ENCODE measurements at regions not wholly inside any gene's neighbourhood (a gene's known extent, or its start where the extent isn't known, plus 50 kb on each side); places are given as distances from the start of the nearest gene placed in this dataset.
A peak's percentile ranks its signal among the peaks of the same experiment; 100 is the strongest.

DNA sequence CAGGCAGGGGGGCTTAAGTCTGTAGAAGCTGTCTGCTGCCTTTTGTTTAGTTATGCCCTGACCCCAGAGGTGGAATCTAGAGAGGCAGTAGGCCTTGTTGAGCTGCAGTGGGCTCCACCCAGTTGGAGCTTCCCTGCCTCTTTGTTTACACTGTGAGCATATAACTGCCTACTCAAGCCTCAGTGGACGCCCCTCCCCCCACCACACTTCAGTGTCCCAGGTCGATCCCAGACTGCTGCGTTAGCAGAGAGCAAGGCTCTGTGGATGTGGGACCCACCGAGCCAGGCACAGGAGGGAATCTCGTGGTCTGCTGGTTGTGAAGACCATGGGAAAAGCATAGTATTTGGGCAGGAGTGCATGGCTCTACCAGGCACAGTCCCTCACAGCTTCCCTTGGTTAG is 446.8 kb upstream of the RARB start:
- no peaks in the 10 kb centered on the region for H3K27me3 ChIP-seq
- H3K4me3 ChIP-seq = no peak overlapping the region
- H3K27ac ChIP-seq = no peak overlapping the region
- no peaks in the 10 kb centered on the region for H3K36me3 ChIP-seq
- H3K9me3 ChIP-seq (replicated peaks) = no peaks in the 10 kb centered on the region; the same call in none of the 2 replicates
- no peaks in the 10 kb centered on the region for H3K4me1 ChIP-seq
- DNase-seq = no peak

DNA sequence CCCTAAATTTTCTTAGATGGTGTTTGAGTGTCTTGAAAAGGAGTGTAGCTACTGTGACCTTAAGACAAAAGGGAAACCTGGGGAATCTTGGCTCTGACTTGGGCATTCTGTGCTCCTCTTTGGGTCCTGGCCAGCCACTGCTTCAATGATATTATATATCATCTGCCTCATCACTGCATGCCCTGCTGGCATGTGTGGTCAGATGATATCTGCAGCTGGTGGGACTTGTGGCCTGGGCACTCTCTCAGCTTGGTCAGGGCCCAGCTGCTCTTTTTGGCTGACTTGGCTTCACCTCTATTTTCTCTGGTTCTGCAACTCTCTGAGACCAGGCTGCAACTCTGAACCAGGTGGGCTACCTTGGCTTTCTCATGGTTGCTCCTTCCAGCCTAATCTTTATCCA is 446.1 kb upstream of the RARB start:
- H3K4me3 ChIP-seq = no peak overlapping the region
- DNase-seq = peak in 1 of 2 experiments; percentile 19
- H3K9me3 ChIP-seq (replicated peaks) = no peaks in the 10 kb centered on the region; the same call in none of the 2 replicates
- H3K27me3 ChIP-seq = no peaks in the 10 kb centered on the region
- no peaks in the 10 kb centered on the region for H3K4me1 ChIP-seq
- H3K27ac ChIP-seq = no peak overlapping the region
- no peaks in the 10 kb centered on the region for H3K36me3 ChIP-seq

DNA sequence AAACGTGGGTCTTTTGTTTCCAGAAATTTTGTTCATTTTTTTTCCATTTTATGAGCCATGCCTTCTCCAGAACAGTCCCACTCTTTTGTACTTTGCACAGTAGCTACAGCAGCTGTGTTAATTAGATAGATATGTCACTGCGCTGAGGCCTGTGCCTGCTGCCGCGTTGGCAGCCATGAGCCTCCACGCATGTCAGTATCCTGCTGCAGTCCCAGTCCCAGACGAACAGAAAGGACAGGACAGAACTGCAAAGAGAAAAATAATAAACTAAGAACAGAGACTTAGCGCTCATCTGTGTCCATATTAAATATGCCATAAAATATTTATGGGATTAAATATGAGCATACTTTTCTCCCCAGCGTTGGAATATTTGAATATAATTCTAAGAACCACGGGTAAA is 442.4 kb upstream of the RARB start:
- Histone ChIP-seq H3K36me3 (no peaks in the 10 kb centered on the region), H3K4me1 (no peaks in the 10 kb centered on the region), H3K27me3 (no peaks in the 10 kb centered on the region), H3K9me3 (replicated peaks) (no peaks in the 10 kb centered on the region; the same call in 1 of the 2 replicates), H3K4me3 (no peak overlapping the region), H3K27ac (no peak overlapping the region)
- no peak for DNase-seq

DNA sequence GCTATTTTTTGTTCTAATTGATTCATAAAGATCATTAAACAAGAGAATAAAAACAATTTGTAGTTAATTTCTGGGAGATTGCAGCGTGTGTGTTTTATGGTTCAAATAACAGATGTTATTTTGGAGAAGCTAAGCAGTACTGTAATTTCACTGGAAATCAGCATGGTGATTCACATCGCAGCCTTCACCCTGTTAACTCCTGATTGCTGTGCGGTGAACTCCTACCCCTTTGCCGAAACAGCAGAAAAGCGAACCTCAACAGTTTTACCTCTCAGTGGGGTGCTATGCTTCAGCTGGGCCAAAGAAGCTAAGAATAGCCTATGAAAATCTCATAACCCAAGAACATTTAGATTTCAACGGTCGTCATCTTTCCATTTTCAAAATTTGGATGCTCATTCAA is 441.5 kb upstream of the RARB start:
- Histone ChIP-seq H3K27me3 (no peaks in the 10 kb centered on the region), H3K27ac (no peak overlapping the region), H3K4me3 (no peak overlapping the region), H3K9me3 (replicated peaks) (no peaks in the 10 kb centered on the region; the same call in 1 of the 2 replicates), H3K4me1 (no peaks in the 10 kb centered on the region), H3K36me3 (no peaks in the 10 kb centered on the region)
- no peak for DNase-seq

DNA sequence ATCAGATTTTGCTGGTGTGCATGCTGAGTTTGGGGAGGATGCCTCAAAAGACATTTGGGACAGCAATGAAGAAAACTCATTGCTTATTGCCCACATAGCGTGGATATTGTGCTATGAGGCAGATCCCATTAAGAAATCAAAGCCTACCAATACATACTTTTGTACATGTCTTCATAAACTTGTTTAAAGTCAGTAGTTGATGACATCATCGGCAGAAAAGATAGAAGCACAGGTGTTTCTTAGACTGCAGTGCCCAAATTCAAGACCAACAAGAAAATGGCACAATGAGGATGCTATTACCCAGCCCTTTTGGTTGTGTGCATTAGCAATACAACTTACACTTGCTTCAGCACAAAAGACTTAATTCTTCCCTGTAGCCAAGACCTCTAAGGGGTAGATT is 428.7 kb upstream of the RARB start:
- no peak overlapping the region for H3K4me3 ChIP-seq
- peaks cover 5% of the 10 kb centered on the region; the same call in 1 of the 2 replicates for H3K27me3 ChIP-seq
- no peaks in the 10 kb centered on the region for H3K36me3 ChIP-seq
- no peak overlapping the region for H3K27ac ChIP-seq
- no peaks in the 10 kb centered on the region for H3K9me3 ChIP-seq (replicated peaks)
- DNase-seq = no peak
- no peaks in the 10 kb centered on the region for H3K4me1 ChIP-seq

DNA sequence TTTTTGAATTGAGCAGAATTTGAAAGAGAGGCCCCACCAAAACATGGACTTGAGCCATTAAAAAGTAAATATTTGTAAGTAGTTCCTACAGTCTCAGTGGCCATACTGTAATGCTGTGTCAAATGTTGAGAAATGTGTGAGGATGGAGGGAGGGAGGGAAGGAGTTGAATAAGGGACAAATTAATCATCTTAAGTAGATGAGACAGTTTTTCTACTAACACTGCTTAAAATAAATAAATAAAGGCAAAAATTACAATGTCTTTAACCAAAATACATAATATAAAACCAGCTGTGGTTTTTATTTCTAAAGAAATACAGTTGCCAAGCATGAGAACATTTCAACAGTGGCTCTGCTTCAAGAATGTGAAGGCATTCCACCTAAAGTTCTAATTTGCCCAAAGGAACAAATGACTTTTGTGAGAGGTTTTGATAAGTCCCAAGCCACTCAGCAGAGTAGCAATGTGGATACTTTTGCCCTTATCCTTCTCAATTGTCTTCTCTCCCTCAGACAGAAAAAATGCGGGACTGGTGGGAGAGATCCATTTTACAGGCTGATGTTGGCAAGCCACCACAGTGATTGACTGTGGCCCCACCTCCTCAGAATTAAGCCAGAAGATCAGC is 427.0 kb upstream of the RARB start:
- H3K27ac ChIP-seq = no peak overlapping the region
- peaks cover 3% of the 10 kb centered on the region; the same call in 1 of the 2 replicates for H3K27me3 ChIP-seq
- no peak for DNase-seq

DNA sequence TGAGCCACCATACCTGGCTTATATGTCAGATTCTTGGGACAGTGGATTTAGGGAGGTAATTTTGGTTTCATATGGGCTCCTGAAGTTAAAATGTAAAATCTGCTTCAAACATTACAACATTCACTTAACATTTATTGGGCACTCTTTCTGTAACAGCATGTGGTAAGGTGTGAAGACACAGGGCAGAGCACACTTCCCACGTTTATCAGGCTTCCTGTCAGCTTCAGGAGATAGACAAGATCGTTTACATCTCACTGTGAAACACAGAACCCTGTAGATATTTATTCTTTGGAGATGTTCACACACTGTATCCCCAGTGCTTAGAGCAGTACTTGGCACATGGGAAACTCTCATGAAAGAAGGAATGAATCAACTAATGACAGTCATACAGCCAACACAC is 426.0 kb upstream of the RARB start:
- H3K27ac ChIP-seq = no peak overlapping the region
- no peaks in the 10 kb centered on the region for H3K4me1 ChIP-seq
- no peak for DNase-seq
- H3K9me3 ChIP-seq (replicated peaks) = no peaks in the 10 kb centered on the region
- H3K36me3 ChIP-seq = no peaks in the 10 kb centered on the region
- H3K27me3 ChIP-seq = peaks cover 3% of the 10 kb centered on the region; the same call in 1 of the 2 replicates
- H3K4me3 ChIP-seq = no peak overlapping the region

More for the DNA sequence above, 427.0 kb upstream of the RARB start:
- H3K9me3 ChIP-seq (replicated peaks) = no peaks in the 10 kb centered on the region
- no peaks in the 10 kb centered on the region for H3K36me3 ChIP-seq
- no peaks in the 10 kb centered on the region for H3K4me1 ChIP-seq
- no peak overlapping the region for H3K4me3 ChIP-seq

DNA sequence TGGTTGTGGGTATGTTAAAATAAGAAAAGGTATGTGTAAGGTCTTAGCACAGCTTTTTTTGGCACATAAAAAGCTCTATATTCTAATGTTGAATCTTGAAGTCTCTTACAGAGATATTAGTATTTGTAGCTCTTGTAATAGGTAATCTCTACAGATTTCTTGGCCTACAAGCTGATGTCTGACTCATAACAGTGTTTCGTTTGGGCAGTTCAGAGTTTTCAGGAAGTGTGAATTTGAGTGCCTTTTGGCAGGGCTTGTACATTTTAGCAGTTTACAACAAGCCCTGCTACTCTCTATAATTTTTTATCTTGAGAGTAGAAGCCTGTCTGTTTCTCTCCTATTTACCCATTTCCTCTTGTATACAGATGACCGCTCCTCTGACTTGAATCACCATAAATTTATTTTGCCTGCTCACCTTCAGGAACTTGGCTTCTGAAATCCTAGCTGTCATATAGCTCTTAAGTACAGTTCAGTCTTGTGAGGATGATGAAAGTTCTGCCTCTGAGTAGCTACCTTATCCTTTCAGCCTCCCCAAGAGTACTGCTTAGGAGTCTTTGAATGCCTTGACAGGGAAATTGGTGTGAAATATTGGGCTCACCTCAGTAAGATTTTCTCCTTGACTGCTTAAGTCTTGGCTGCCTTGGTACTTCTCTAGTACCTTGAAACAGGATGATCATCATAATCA is 419.9 kb upstream of the RARB start:
- Histone ChIP-seq H3K4me1 (no peaks in the 10 kb centered on the region), H3K36me3 (no peaks in the 10 kb centered on the region), H3K27me3 (no peaks in the 10 kb centered on the region; the same call in none of the 2 replicates), H3K27ac (no peak overlapping the region), H3K9me3 (replicated peaks) (no peaks in the 10 kb centered on the region), H3K4me3 (no peak overlapping the region)
- no peak for DNase-seq

DNA sequence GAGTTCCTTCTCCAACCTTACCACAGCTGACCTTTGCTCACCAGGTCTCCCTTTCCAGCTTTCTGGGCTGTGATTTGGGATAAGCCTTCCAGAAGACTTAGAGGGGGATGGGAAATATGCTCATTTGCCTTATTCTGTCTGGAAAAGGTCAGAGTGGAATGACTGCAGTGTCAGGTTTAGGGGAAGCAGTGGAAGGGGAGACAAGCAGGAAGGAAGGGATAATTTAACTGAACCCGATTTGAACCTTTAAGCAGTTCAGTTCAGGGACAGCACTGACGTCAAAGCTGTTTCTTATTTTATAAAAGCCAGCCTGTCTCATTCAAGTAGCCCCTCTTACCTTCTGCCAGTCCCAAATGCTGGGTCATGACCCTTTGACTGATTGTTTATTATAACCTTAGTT is 418.4 kb upstream of the RARB start:
- Histone ChIP-seq H3K4me1 (no peaks in the 10 kb centered on the region), H3K4me3 (no peak overlapping the region), H3K36me3 (no peaks in the 10 kb centered on the region), H3K9me3 (replicated peaks) (no peaks in the 10 kb centered on the region), H3K27ac (no peak overlapping the region), H3K27me3 (peaks cover 3% of the 10 kb centered on the region)
- DNase-seq = no peak

DNA sequence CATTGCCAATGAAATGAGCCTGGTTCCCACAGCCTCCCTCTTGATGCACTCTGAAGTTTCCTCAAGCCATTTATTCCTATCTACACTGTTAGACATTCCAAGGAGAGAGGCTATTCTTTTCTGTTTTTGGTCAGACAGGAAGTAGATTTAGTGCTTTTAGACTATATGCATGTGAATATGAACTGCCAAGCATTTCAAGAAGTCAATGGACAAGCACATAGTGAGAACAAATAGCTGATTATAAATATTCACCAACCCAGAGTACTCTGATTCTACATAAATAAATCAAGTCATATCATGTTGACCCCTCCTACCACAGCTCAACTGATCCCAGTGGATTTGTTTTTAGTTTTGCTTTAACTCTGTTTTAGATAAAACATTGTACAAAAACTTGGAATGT is 412.5 kb upstream of the RARB start:
- H3K27me3 ChIP-seq = 0 out of 2 replicates have a peak, but pooled peaks cover 3% of the 10 kb centered on the region
- H3K4me1 ChIP-seq = no peaks in the 10 kb centered on the region
- no peak for DNase-seq

DNA sequence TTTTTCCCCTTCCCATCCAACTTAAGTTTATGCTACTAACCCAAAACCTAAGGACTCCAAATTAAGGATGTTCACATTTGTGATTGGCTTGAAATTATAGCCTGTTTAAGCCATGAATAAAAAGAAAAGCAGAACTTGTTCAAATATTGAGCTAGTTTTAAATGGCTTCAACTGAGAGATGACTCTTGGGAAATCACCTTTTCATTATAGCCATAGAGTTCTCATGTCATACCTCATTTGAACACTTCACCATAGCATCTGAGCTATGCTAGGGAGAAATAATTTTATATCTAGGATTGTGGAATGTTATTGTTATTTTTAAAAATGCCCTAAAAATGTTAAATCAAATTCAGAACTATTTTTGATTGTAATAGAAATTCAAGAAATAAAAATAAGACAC is 409.2 kb upstream of the RARB start:
- H3K9me3 ChIP-seq (replicated peaks) = no peaks in the 10 kb centered on the region
- no peak for DNase-seq
- H3K36me3 ChIP-seq = no peaks in the 10 kb centered on the region
- H3K4me3 ChIP-seq = no peak overlapping the region
- H3K4me1 ChIP-seq = no peaks in the 10 kb centered on the region
- no peaks in the 10 kb centered on the region for H3K27me3 ChIP-seq
- no peak overlapping the region for H3K27ac ChIP-seq

More for the DNA sequence above, 412.5 kb upstream of the RARB start:
- Histone ChIP-seq H3K36me3 (no peaks in the 10 kb centered on the region), H3K27ac (no peak overlapping the region), H3K4me3 (no peak overlapping the region), H3K9me3 (replicated peaks) (no peaks in the 10 kb centered on the region)

DNA sequence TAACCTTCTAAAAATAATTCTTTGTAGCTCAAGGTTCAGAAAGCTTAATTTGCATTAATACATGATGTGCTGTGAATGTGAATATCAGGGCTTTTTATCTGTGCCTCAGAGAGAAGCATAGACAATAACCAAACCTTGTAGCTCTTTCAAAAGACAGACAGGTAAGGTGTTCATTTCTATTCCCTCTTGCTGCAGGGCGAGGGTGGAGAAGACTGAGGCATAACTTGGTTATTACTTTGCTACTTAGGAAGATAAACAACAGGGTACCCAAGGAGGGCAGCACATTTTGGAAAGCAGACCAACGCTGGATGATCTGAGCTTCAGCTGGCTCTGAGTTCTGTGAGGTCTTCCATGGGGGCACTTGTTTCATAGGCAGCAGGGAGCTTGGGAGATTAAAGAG is 408.6 kb upstream of the RARB start:
- H3K36me3 ChIP-seq = no peaks in the 10 kb centered on the region

DNA sequence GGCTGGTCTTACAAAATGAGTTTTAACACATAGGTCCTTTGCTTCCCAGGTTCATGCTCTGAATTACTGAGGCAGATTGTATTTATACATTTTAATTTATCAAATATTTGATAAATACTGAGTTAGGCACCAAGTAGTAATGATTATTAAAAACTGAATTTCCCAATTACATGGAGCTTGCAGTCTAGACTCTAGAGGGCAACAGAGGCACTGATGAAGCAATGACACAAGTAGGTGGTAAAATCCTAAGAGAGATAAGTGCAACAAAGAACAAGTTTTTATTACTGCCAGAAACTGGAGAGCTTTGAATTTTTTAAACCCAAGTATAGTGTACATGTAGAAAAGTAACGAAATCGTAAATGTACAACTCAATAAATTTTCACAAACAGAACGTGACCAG is 406.2 kb upstream of the RARB start:
- Histone ChIP-seq H3K27ac (no peak overlapping the region), H3K9me3 (replicated peaks) (no peaks in the 10 kb centered on the region), H3K27me3 (no peaks in the 10 kb centered on the region), H3K4me3 (no peak overlapping the region), H3K36me3 (no peaks in the 10 kb centered on the region), H3K4me1 (no peaks in the 10 kb centered on the region)
- no peak for DNase-seq

More for the DNA sequence above, 408.6 kb upstream of the RARB start:
- DNase-seq = no peak
- H3K9me3 ChIP-seq (replicated peaks) = no peaks in the 10 kb centered on the region
- no peak overlapping the region for H3K27ac ChIP-seq
- no peaks in the 10 kb centered on the region for H3K27me3 ChIP-seq
- H3K4me3 ChIP-seq = no peak overlapping the region
- H3K4me1 ChIP-seq = no peaks in the 10 kb centered on the region

DNA sequence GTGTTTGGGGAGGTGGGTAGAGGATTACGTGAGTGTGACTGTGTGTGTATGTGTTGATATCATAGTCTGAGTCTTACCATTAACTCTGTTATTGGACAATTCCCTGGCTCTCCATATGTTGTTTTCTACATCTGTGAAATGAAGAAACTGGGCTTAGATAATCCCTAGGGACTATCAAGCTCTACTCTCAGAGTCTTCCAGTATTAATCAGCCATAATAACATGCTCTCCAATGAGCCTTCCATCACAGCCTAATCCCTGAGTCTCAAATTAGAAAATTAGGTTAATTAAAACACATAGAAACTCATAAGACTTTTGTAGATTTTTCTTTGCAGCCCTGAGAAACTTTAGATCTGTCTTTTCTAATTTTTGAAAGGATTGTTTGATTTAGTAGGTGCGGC is 404.2 kb upstream of the RARB start:
- no peaks in the 10 kb centered on the region for H3K4me1 ChIP-seq
- no peak overlapping the region for H3K4me3 ChIP-seq
- no peak overlapping the region for H3K27ac ChIP-seq
- H3K27me3 ChIP-seq = no peaks in the 10 kb centered on the region
- DNase-seq = no peak
- no peaks in the 10 kb centered on the region for H3K36me3 ChIP-seq
- H3K9me3 ChIP-seq (replicated peaks) = no peaks in the 10 kb centered on the region

DNA sequence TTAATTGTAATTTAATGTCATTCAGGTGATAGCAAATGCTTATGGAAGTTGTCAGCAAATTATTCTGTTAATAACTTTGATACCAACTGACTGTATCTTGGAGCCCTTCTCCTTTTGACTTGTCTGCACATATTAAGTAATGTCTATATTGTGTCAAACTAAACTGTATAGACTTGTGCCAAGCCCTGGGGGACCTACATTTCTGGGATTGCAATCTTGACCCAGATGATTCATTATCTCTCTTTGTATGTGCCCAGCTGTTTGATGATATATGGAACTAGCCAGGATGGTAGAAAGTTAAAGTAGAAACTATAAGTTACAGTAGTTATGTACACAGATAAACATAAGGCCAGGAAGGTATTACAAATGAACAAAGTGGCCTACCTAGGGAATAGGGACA is 402.8 kb upstream of the RARB start:
- H3K9me3 ChIP-seq (replicated peaks) = no peaks in the 10 kb centered on the region
- no peaks in the 10 kb centered on the region for H3K27me3 ChIP-seq
- no peak overlapping the region for H3K4me3 ChIP-seq

DNA sequence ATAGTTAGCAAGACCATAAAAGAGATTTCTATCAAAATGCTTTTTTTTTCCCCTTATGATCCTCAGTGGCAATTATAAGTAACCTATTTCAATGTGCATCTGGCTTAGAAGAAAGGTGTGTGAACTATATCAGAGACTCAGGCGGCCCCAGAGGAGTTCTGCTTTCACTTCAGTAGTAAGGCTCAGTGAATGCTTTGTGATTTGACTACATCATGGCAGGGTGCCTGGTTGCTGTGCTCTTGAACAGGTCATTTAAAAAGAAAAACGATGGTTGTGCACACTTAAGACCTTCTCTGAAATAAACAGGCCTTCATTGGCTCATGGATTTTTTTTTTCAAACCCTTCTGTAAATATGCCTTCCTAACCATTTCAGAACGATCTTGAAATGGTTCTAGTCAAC is 400.4 kb upstream of the RARB start:
- no peak for DNase-seq
- H3K27me3 ChIP-seq = peaks cover 3% of the 10 kb centered on the region; the same call in 1 of the 2 replicates
- H3K4me3 ChIP-seq = no peak overlapping the region
- no peak overlapping the region for H3K27ac ChIP-seq
- H3K9me3 ChIP-seq (replicated peaks) = no peaks in the 10 kb centered on the region
- no peaks in the 10 kb centered on the region for H3K36me3 ChIP-seq
- no peaks in the 10 kb centered on the region for H3K4me1 ChIP-seq

More for the DNA sequence above, 402.8 kb upstream of the RARB start:
- Histone ChIP-seq H3K36me3 (no peaks in the 10 kb centered on the region), H3K4me1 (no peaks in the 10 kb centered on the region), H3K27ac (no peak overlapping the region)
- DNase-seq = no peak

All from SJCRH30 (cell line).